Body of pancreas (tissue), 4 donors: ENCODE measurements at regions not wholly inside any gene's neighbourhood (a gene's known extent, or its start where the extent isn't known, plus 50 kb on each side); places are given as distances from the start of the nearest gene placed in this dataset.

Source experiments
- POLR2A ChIP-seq, 3 donors: fragments of 450-650 bp; IDR thresholded peaks; one replicate each; pipeline ENCODE4 v1.6.1; 2016; ENCODE audit warnings: antibody characterized with exemption in 3 of 3, mild to moderate bottlenecking in 2 of 3
- TF ChIP-seq, protein P1 (sequence below), 7 experiments: fragments of 450-650 bp in 4 of 7; fragments of 200-600 bp in 3 of 7; sonication (generic) in 3 of 7; IDR thresholded peaks; one replicate each; pipeline ENCODE4 v1.5.1; 2016 to 2019; ENCODE audit warnings: antibody characterized with exemption in 7 of 7

DNA sequence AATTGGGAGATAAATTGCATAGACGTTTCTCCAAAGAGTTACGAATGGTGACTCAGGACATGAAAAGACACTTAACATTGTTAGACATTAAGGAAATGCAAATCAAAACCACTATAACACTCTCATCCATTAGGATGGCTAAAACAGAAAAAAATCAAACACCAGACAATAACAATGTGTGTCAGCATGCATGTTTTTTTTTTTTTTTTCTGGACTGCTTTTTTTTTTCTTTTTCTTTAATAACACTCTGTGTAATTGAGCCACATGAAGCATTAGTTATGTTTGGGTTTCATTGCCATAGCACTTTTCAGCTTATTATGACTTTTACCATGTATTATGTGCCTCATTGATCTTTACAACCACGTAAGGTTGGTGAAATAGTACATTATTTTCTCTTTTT is 95.0 kb downstream of the NFKBIZ start:
- TF ChIP-seq, protein P1, sequence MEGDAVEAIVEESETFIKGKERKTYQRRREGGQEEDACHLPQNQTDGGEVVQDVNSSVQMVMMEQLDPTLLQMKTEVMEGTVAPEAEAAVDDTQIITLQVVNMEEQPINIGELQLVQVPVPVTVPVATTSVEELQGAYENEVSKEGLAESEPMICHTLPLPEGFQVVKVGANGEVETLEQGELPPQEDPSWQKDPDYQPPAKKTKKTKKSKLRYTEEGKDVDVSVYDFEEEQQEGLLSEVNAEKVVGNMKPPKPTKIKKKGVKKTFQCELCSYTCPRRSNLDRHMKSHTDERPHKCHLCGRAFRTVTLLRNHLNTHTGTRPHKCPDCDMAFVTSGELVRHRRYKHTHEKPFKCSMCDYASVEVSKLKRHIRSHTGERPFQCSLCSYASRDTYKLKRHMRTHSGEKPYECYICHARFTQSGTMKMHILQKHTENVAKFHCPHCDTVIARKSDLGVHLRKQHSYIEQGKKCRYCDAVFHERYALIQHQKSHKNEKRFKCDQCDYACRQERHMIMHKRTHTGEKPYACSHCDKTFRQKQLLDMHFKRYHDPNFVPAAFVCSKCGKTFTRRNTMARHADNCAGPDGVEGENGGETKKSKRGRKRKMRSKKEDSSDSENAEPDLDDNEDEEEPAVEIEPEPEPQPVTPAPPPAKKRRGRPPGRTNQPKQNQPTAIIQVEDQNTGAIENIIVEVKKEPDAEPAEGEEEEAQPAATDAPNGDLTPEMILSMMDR (IDR thresholded peaks at IDR 0.05), result no peak
- no peak for TF ChIP-seq POLR2A (IDR thresholded peaks at IDR 0.05)
